K562 (cell line): ENCODE measurements at regions not wholly inside any gene's neighbourhood (a gene's known extent, or its start where the extent isn't known, plus 50 kb on each side); places are given as distances from the start of the nearest gene placed in this dataset.

ENCODE experiments used
- CBX8 ChIP-seq: fragments of 200-600 bp; sonication (generic); IDR thresholded peaks from 2 replicates; pipeline ENCODE4 v1.6.1; 2012; ENCODE audit warnings: borderline replicate concordance, mixed run types, low read depth, mild to moderate bottlenecking, moderate library complexity, mixed read lengths, low read length, control low read depth, inconsistent platforms; ENCODE audit not compliant: poor library complexity, severe bottlenecking; ENCODE audit errors: extremely low read depth
- CTCF ChIP-seq, 3 experiments: IDR thresholded peaks in 2 of 3; conservative IDR thresholded peaks in 1 of 3; 2 replicates each; pipeline ENCODE4 v1.5.1; 2011 to 2012; ENCODE audit warnings: low read length in 3 of 3, mild to moderate bottlenecking in 3 of 3, control low read depth in 2 of 3, improper control_type of control experiment in 1 of 3, inconsistent platforms in 1 of 3, low read depth in 1 of 3, mixed read lengths in 1 of 3, moderate library complexity in 1 of 3; ENCODE audit not compliant: insufficient read depth in 2 of 3
- NEUROD1 ChIP-seq: fragments of 150-350 bp; IDR thresholded peaks from 2 replicates; pipeline ENCODE4 v1.6.1; 2014; ENCODE audit warnings: borderline replicate concordance, low read length, low read depth; ENCODE audit not compliant: partially characterized antibody
- ZNF77 ChIP-seq: fragments of 250-450 bp; sonication (Bioruptor Pico); IDR thresholded peaks from 2 replicates; pipeline ENCODE4 v1.5.0; 2020

- TF ChIP-seq ZNF77 (CRISPR knock-in tag) (no peak), NEUROD1 (no peak), CTCF (IDR thresholded peaks at IDR 0.05 in 2 of 3, conservative IDR thresholded peaks at IDR 0.05 in 1 of 3; ENCODE audit: insufficient read depth in 2 of 3, low read depth in 1 of 3, low read length in 3 of 3) (no peak), CBX8 (no peak)
Measured at GRCh38 chr2:22282916-22283315, 1102.1 kb upstream of the KLHL29 start.
